22Rv1 (cell line): ENCODE measurements at regions not wholly inside any gene's neighbourhood (a gene's known extent, or its start where the extent isn't known, plus 50 kb on each side); places are given as distances from the start of the nearest gene placed in this dataset.

Experiments used
- ZFX ChIP-seq: fragments of 450-650 bp; IDR thresholded peaks from 2 replicates; pipeline ENCODE4 v1.6.1; 2017; ENCODE audit warnings: antibody characterized with exemption, borderline replicate concordance
- TF ChIP-seq, protein P1 (sequence below): fragments of 450-650 bp; IDR thresholded peaks from 2 replicates; pipeline ENCODE4 v1.5.1; 2017; ENCODE audit warnings: mild to moderate bottlenecking

DNA sequence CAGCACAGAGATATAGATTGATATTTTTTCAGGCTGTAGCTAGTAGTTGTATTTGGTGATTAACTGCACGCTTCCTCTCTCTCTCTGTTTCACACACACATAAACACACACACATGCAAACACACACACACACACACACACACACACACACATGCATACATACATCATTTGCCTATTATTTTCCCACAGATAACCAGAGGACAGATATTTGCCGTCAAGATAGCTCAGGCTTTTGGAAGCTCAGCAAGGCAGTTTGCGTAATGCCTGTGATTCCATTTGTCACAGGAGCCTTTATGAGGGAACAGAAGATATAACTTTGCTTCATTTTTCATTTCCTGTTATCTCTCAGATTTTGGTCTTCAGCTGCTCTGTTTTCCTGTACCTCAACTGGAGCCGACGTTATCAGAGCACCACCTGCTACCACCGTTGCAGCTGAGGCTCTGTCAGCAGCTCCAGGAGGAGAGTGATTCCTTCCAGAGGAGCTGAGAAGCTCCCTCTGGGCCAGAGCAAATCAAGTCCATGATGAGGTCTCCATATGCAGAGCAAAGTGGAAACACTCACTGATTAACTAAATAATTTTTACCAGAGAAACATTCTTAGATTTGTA is 341.9 kb upstream of the PIK3C3 start:
- TF ChIP-seq, protein P1, sequence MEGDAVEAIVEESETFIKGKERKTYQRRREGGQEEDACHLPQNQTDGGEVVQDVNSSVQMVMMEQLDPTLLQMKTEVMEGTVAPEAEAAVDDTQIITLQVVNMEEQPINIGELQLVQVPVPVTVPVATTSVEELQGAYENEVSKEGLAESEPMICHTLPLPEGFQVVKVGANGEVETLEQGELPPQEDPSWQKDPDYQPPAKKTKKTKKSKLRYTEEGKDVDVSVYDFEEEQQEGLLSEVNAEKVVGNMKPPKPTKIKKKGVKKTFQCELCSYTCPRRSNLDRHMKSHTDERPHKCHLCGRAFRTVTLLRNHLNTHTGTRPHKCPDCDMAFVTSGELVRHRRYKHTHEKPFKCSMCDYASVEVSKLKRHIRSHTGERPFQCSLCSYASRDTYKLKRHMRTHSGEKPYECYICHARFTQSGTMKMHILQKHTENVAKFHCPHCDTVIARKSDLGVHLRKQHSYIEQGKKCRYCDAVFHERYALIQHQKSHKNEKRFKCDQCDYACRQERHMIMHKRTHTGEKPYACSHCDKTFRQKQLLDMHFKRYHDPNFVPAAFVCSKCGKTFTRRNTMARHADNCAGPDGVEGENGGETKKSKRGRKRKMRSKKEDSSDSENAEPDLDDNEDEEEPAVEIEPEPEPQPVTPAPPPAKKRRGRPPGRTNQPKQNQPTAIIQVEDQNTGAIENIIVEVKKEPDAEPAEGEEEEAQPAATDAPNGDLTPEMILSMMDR: no peak
- TF ChIP-seq ZFX: no peak
